Muscle of leg (tissue), 3 donors: ENCODE measurements at regions not wholly inside any gene's neighbourhood (a gene's known extent, or its start where the extent isn't known, plus 50 kb on each side); places are given as distances from the start of the nearest gene placed in this dataset.
A peak's percentile ranks its signal among the peaks of the same experiment; 100 is the strongest.

Source experiments
- DNase-seq: peaks from one replicate; pipeline ENCODE4 v3.0.0; 2013
- H3K27ac ChIP-seq: one replicate; pipeline ENCODE4 v1.5.1; 2013; ENCODE audit warnings: mild to moderate bottlenecking, low read length, control low read depth
- H3K27me3 ChIP-seq: one replicate; pipeline ENCODE4 v1.6.1; 2013; ENCODE audit warnings: low read length; ENCODE audit not compliant: control insufficient read depth, insufficient read depth
- H3K36me3 ChIP-seq: one replicate; pipeline ENCODE4 v1.6.1; 2013; ENCODE audit warnings: low read length; ENCODE audit not compliant: control insufficient read depth, insufficient read depth
- H3K4me1 ChIP-seq: one replicate; pipeline ENCODE4 v1.6.1; 2013; ENCODE audit warnings: low read length; ENCODE audit not compliant: control insufficient read depth, insufficient read depth
- H3K4me3 ChIP-seq: one replicate; pipeline ENCODE4 v1.5.1; 2013; ENCODE audit warnings: low read length, control low read depth
- H3K9me3 ChIP-seq: replicated peaks from 2 replicates; pipeline ENCODE4 v1.6.1; 2013; ENCODE audit warnings: low read depth, low read length; ENCODE audit not compliant: control insufficient read depth
- WGBS: methylation state at CpG from one replicate; pipeline ENCODE4 v1.1.5; 2013; ENCODE audit warnings: missing lambda C conversion rate; ENCODE audit not compliant: insufficient coverage; 5-methylcytosine and 5-hydroxymethylcytosine counted together

GRCh38 chr2:20931346-20931745 lies 108.4 kb upstream of the LDAH start:
- WGBS, result 42% methylated on average over 2 of the region's 2 CpGs
- no peak for DNase-seq
- Histone ChIP-seq H3K4me3 (no peak overlapping the region), H3K9me3 (peaks cover 3% of the 10 kb centered on the region), H3K27me3 (peaks cover 2% of the 10 kb centered on the region), H3K4me1 (no peaks in the 10 kb centered on the region), H3K36me3 (no peaks in the 10 kb centered on the region), H3K27ac (no peak overlapping the region)

GRCh38 chr2:20930928-20931327 lies 108.0 kb upstream of the LDAH start:
- Histone ChIP-seq H3K36me3 (no peaks in the 10 kb centered on the region), H3K27ac (no peak overlapping the region), H3K4me3 (no peak overlapping the region), H3K4me1 (no peaks in the 10 kb centered on the region), H3K9me3 (peaks cover 3% of the 10 kb centered on the region), H3K27me3 (peaks cover 2% of the 10 kb centered on the region)
- no peak for DNase-seq
- no CpG with 5 or more reads among the region's 3 CpGs for WGBS

GRCh38 chr2:20929721-20930120 lies 106.8 kb upstream of the LDAH start:
- peaks cover 2% of the 10 kb centered on the region for H3K27me3 ChIP-seq
- DNase-seq, result no peak
- no peak overlapping the region for H3K4me3 ChIP-seq
- no peak overlapping the region for H3K27ac ChIP-seq
- no peaks in the 10 kb centered on the region for H3K36me3 ChIP-seq
- H3K9me3 ChIP-seq, result peaks cover 3% of the 10 kb centered on the region
- no peaks in the 10 kb centered on the region for H3K4me1 ChIP-seq

- no peak for DNase-seq
- WGBS, result 79% methylated on average over 3 of the region's 3 CpGs
- H3K36me3 ChIP-seq, result no peaks in the 10 kb centered on the region
- no peak overlapping the region for H3K4me3 ChIP-seq
- H3K27ac ChIP-seq, result no peak overlapping the region
- peaks cover 2% of the 10 kb centered on the region for H3K27me3 ChIP-seq
- H3K4me1 ChIP-seq, result no peaks in the 10 kb centered on the region
- peaks cover 3% of the 10 kb centered on the region for H3K9me3 ChIP-seq
Observed at GRCh38 chr2:20928617-20929016, 105.7 kb upstream of the LDAH start.

- H3K27ac ChIP-seq, result no peak overlapping the region
- 92% methylated on average over 2 of the region's 5 CpGs for WGBS
- H3K9me3 ChIP-seq, result peaks cover 3% of the 10 kb centered on the region
- DNase-seq, result peak; percentile 36
- H3K4me1 ChIP-seq, result no peaks in the 10 kb centered on the region
- H3K27me3 ChIP-seq, result no peaks in the 10 kb centered on the region
- no peak overlapping the region for H3K4me3 ChIP-seq
- no peaks in the 10 kb centered on the region for H3K36me3 ChIP-seq
Observed at GRCh38 chr2:20925265-20925889, 102.5 kb upstream of the LDAH start.

- no peak for DNase-seq
- Histone ChIP-seq H3K36me3 (no peaks in the 10 kb centered on the region), H3K9me3 (no peaks in the 10 kb centered on the region), H3K27me3 (peaks cover 5% of the 10 kb centered on the region), H3K27ac (no peak overlapping the region), H3K4me3 (no peak overlapping the region), H3K4me1 (peaks cover 4% of the 10 kb centered on the region)
- WGBS, result 59% methylated on average over 5 of the region's 8 CpGs
Observed at GRCh38 chr2:20919297-20919800, 96.4 kb upstream of the LDAH start.

- no peak for DNase-seq
- H3K4me1 ChIP-seq, result peaks cover 4% of the 10 kb centered on the region
- peaks cover 9% of the 10 kb centered on the region for H3K27me3 ChIP-seq
Observed at GRCh38 chr2:20917719-20918572, 95.0 kb upstream of the LDAH start.

GRCh38 chr2:20917287-20917660 lies 94.4 kb upstream of the LDAH start:
- peaks cover 9% of the 10 kb centered on the region for H3K27me3 ChIP-seq
- H3K4me3 ChIP-seq, result no peak overlapping the region
- no peaks in the 10 kb centered on the region for H3K36me3 ChIP-seq
- WGBS, result 34% methylated on average over 5 of the region's 8 CpGs
- H3K27ac ChIP-seq, result no peak overlapping the region
- H3K4me1 ChIP-seq, result peaks cover 4% of the 10 kb centered on the region
- DNase-seq, result no peak
- no peaks in the 10 kb centered on the region for H3K9me3 ChIP-seq

More at GRCh38 chr2:20917719-20918572, 95.0 kb upstream of the LDAH start:
- no peaks in the 10 kb centered on the region for H3K36me3 ChIP-seq
- no peaks in the 10 kb centered on the region for H3K9me3 ChIP-seq
- no peak overlapping the region for H3K27ac ChIP-seq
- WGBS, result 17% methylated on average over 5 of the region's 11 CpGs
- H3K4me3 ChIP-seq, result no peak overlapping the region

GRCh38 chr2:20916604-20917286 lies 93.8 kb upstream of the LDAH start:
- Histone ChIP-seq H3K4me3 (no peak overlapping the region), H3K27me3 (peaks cover 9% of the 10 kb centered on the region), H3K27ac (no peak overlapping the region), H3K4me1 (peaks cover 4% of the 10 kb centered on the region), H3K9me3 (no peaks in the 10 kb centered on the region), H3K36me3 (no peaks in the 10 kb centered on the region)
- peak; percentile 55 for DNase-seq
- 50% methylated on average over 6 of the region's 7 CpGs for WGBS

- Histone ChIP-seq H3K27me3 (peaks cover 9% of the 10 kb centered on the region), H3K4me1 (peaks cover 4% of the 10 kb centered on the region), H3K27ac (no peak overlapping the region), H3K4me3 (no peak overlapping the region), H3K36me3 (no peaks in the 10 kb centered on the region), H3K9me3 (no peaks in the 10 kb centered on the region)
- no peak for DNase-seq
- WGBS, result 59% methylated on average over 3 of the region's 4 CpGs
Observed at GRCh38 chr2:20915271-20915670, 92.4 kb upstream of the LDAH start.
